Liver (tissue), 3 donors: ENCODE measurements at regions not wholly inside any gene's neighbourhood (a gene's known extent, or its start where the extent isn't known, plus 50 kb on each side); places are given as distances from the start of the nearest gene placed in this dataset.

Experiments used
- FOXA1 ChIP-seq: IDR thresholded peaks from 2 replicates; pipeline ENCODE4 v1.6.1; 2016; ENCODE audit warnings: antibody characterized with exemption
- FOXA2 ChIP-seq: IDR thresholded peaks from 2 replicates; pipeline ENCODE4 v1.6.1; 2016; ENCODE audit warnings: antibody characterized with exemption
- HNF4G ChIP-seq: IDR thresholded peaks from 2 replicates; pipeline ENCODE4 v1.6.1; 2016; ENCODE audit warnings: antibody characterized with exemption
- TF ChIP-seq, protein P1 (sequence below): fragments of 150-350 bp; IDR thresholded peaks from 2 replicates; pipeline ENCODE4 v1.5.1; 2017; ENCODE audit warnings: improper control_type of control experiment, low read depth, low read length; ENCODE audit not compliant: missing input control
- TF ChIP-seq, protein P2 (sequence below): IDR thresholded peaks from 2 replicates; pipeline ENCODE4 v1.6.1; 2016; ENCODE audit warnings: antibody characterized with exemption, mild to moderate bottlenecking
- TF ChIP-seq, protein P3 (sequence below): IDR thresholded peaks from 2 replicates; pipeline ENCODE4 v1.6.1; 2016; ENCODE audit warnings: antibody characterized with exemption
- donor health status: healthy.
- donor health status: healthy.

DNA sequence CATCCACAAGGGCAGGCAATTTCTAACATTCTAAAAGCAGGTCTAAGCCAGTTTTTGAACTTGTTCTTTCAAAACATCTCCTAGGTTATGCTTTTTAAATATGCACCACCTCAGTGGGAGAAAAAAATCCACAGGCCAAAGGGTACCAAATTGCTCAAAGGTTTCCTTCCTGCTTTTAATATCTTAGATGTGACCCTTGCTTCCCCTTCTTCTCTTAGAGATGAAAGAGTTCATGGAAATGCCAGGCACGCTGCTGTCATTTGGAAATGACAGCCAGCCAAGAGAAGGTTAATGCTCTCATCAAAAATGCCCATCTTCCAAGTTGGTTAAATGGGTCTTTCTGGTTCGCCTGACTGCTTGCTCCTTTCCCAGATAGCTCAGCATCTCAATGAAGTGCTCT lies 497.1 kb downstream of the CD83 start:
- TF ChIP-seq, protein P1, sequence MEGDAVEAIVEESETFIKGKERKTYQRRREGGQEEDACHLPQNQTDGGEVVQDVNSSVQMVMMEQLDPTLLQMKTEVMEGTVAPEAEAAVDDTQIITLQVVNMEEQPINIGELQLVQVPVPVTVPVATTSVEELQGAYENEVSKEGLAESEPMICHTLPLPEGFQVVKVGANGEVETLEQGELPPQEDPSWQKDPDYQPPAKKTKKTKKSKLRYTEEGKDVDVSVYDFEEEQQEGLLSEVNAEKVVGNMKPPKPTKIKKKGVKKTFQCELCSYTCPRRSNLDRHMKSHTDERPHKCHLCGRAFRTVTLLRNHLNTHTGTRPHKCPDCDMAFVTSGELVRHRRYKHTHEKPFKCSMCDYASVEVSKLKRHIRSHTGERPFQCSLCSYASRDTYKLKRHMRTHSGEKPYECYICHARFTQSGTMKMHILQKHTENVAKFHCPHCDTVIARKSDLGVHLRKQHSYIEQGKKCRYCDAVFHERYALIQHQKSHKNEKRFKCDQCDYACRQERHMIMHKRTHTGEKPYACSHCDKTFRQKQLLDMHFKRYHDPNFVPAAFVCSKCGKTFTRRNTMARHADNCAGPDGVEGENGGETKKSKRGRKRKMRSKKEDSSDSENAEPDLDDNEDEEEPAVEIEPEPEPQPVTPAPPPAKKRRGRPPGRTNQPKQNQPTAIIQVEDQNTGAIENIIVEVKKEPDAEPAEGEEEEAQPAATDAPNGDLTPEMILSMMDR: no peak
- no peak for TF ChIP-seq HNF4G
- TF ChIP-seq, protein P2, sequence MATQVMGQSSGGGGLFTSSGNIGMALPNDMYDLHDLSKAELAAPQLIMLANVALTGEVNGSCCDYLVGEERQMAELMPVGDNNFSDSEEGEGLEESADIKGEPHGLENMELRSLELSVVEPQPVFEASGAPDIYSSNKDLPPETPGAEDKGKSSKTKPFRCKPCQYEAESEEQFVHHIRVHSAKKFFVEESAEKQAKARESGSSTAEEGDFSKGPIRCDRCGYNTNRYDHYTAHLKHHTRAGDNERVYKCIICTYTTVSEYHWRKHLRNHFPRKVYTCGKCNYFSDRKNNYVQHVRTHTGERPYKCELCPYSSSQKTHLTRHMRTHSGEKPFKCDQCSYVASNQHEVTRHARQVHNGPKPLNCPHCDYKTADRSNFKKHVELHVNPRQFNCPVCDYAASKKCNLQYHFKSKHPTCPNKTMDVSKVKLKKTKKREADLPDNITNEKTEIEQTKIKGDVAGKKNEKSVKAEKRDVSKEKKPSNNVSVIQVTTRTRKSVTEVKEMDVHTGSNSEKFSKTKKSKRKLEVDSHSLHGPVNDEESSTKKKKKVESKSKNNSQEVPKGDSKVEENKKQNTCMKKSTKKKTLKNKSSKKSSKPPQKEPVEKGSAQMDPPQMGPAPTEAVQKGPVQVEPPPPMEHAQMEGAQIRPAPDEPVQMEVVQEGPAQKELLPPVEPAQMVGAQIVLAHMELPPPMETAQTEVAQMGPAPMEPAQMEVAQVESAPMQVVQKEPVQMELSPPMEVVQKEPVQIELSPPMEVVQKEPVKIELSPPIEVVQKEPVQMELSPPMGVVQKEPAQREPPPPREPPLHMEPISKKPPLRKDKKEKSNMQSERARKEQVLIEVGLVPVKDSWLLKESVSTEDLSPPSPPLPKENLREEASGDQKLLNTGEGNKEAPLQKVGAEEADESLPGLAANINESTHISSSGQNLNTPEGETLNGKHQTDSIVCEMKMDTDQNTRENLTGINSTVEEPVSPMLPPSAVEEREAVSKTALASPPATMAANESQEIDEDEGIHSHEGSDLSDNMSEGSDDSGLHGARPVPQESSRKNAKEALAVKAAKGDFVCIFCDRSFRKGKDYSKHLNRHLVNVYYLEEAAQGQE: no peak
- TF ChIP-seq FOXA1: no peak
- TF ChIP-seq FOXA2: no peak
- TF ChIP-seq, protein P3, sequence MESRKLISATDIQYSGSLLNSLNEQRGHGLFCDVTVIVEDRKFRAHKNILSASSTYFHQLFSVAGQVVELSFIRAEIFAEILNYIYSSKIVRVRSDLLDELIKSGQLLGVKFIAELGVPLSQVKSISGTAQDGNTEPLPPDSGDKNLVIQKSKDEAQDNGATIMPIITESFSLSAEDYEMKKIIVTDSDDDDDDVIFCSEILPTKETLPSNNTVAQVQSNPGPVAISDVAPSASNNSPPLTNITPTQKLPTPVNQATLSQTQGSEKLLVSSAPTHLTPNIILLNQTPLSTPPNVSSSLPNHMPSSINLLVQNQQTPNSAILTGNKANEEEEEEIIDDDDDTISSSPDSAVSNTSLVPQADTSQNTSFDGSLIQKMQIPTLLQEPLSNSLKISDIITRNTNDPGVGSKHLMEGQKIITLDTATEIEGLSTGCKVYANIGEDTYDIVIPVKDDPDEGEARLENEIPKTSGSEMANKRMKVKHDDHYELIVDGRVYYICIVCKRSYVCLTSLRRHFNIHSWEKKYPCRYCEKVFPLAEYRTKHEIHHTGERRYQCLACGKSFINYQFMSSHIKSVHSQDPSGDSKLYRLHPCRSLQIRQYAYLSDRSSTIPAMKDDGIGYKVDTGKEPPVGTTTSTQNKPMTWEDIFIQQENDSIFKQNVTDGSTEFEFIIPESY: no peak
